ENCODE measurements at regions not wholly inside any gene's neighbourhood (a gene's known extent, or its start where the extent isn't known, plus 50 kb on each side); places are given as distances from the start of the nearest gene placed in this dataset.

DNA sequence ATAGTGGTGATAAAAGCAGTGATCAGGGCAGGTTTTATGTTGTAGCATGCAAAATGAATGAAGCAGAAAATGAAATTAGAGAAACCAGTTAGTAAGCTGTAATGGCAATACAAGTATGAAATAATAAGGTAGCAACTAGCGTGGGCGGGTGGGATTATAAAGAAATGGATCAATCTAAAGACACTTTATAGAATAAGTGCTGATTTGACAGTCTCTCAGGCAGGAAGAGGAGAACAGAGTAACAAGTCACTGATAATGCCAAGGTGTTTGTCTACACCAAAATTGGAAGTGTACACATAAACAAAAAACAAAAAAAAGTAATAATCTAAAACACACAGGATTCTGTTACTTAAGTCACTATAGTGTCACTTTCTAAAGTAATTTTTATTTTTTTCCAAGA is 51.0 kb upstream of the PCBP1 start:
- no peak for DNase-seq (ENCODE audit: low spot score)

DNA sequence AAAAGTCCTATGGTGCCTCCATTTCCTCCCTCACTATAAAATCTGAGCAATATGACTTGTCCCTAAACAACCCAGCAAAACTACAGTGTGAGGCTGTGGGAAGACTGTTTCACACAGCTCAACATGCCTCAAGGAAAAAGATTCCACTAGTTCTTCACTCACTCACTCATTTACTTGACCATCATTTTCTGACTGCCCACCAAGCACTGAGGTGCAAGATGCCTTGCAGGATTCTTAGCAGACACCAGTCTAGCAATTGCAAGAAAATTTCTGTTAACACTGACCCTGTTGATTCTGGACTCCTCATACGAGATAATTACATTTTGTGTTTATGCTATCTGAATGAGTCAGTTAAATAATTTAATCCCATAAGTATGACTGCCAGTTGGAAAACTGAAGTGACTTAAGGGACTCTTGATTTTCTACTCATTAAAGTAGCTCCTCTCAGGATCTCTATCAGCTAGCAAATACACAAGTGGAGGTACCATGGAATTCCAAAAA is 51.9 kb upstream of the PCBP1 start:
- no peak for DNase-seq (ENCODE audit: low spot score)

DNA sequence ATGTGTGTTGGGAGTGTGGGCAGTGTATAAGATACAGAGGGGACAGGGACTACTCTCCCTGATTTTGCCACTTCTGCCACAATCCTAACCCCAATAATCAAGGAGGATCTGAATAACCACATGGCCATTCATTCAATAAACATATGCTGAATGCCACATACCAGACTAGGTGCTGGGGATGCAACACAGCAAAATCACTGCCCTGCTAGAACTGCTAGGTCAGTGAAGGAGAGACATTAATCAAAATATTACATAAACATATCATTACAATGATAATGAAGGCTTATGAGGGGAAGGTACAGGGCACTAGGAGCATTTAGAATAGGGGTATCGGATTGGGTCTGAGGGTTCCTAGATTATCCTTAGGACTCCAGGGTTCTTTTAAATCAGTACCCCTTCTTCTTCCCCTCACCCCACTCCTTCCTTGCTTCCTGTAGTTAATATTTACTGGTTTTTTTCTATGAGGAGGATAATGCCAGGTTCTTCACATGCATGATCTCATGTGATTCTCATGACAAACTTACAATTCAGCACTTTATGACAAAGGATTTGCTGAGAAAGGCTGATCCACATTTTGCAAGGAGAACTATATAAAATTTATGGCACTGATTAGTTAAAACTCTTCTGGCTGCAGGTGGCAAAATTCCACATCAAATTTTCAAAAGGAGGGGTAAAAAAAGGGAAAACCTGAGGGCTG is 56.4 kb upstream of the PCBP1 start:
- DNase-seq (ENCODE audit: low spot score): no peak

DNA sequence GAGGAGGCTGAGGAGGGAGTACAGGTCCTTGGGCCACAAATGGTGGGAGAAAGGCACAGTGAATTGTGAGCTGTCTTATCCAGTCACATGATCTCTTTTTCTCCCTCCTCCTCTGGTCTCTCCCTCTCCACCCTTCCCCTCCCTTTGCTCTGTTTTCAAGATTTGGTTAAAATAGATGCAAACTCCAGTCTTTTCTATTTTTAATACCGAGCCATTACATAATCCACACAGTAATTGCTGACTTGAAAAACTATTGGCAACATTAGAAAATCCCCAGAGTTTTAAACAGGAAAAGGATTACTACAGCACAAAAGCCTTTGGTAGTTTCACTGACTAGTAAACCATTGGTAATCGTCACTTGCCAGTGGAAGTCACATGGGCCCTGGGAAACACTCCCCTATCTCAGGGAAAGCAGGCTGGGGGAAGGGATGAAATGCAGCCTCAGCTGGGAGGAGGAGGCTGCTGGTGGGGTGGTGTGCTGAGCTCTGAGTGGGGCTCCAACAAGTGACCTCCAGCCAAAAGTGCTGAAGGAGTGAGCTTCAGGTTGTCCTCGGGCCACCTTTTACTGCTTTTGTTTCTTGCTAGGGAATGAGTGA is 57.4 kb upstream of the PCBP1 start:
- DNase-seq (ENCODE audit: low spot score): peak; percentile 87

DNA sequence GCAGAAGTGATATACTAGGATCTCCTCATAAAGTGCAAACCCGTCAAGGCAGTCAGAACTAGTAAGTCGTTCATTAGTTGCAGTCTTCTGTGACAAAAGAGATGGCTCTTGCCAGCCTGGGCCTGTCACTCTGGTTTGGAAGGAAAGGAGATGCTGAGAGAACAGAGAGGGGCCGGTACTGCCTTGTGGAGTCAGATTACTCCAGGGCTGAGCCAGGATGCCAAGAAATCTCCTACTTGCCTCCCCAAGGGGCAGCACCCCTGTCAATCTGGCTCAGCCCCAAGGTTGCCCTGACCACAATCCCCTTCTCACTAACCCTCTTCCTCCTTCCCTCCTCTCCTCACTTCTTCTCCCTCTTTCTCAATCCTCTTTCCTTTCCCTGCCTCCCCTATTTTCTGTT is 62.9 kb upstream of the ASPRV1 start:
- DNase-seq (ENCODE audit: low spot score): no peak

DNA sequence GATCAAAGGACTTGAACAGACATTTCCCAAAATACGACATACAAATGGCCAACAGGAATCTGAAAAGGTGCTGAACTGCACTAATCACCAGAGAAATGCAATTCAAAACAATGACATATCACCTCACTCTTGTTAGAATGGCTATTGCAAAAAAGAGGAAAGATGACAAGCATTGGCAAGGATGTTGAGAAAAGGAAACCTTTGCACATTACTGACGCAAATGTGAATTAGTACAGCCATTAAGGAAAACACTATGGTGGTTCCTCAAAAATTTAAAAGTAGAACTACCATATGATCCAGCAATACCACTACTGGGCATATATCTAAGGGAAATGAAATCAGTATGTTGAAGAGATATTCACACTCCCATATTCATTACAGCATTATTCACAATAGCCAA is 57.7 kb upstream of the ASPRV1 start:
- no peak for DNase-seq (ENCODE audit: low spot score)

DNA sequence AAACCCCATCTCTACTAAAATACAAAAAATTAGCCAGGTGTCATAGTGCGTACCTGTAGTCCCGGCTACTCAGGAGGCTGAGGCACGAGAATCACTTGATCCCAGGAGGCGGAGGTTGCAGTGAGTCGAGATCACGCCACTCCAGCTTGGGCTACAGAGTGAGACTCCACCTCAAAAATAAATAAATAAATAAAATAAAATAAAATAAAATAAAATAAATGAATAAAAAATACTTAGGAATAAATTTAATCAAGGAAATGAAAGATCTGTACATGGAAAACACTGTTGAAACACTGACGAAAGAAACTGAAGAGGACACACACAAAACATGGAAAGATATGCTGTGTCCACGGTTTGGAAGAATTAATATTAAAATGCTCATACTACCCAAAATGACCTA is 56.5 kb upstream of the ASPRV1 start:
- DNase-seq (ENCODE audit: low spot score): no peak

DNA sequence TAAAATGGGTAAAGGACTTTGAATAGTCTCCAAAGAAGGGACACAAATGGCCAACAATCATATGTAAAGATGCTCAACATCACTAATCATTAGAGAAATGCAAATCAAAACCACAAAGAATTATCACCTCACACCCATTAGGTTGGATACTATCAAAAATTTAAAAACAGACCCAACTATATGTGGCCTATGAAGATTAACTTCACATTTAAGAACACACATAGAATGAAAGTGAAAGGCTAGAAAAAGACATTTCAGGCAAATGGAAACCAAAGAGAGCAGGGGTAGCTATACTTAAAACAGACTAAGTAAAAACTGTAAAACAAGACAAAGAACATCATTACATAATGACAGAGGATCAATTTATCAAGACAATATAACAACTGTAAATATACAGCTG is 53.5 kb upstream of the ASPRV1 start:
- no peak for DNase-seq (ENCODE audit: low spot score)

DNA sequence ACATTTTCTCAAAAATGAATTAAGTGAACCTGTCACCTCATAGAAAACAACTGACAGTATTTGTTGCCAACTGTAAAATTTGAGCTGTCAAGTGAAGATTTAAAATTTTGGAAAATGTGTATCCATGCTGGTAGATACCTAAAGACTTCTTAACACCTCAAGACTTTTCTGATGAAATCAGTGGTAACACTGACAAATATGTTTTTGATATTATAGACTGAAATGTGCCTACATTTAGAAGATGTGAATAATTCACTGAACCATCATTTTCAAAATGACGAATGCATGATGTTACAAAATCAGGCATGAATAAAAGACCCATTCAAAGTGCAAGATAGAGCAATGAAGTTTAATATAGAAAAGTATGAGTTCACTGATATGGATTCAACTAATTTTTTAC is 51.5 kb upstream of the ASPRV1 start:
- no peak for DNase-seq (ENCODE audit: low spot score)

DNA sequence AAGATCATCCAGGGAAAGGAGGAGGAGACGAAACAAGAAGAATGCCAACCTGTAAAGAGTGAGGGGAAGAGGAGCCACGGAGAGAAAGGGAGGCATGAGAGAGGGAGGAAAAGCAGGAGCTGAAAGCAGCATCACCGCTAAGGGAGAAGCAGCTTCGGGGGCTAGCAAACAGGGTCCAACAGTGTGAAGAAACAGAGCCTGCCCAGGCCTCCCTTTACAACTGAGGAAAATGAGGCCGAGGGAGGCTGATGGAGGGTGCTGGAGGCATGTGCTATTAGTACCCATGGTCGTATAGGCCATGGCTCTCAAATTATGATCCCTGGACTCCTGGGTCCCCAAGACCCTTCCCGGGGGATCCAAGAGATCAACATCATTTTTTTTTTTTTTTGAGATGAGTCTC is 50.4 kb upstream of the ASPRV1 start:
- DNase-seq (ENCODE audit: low spot score): no peak

DNA sequence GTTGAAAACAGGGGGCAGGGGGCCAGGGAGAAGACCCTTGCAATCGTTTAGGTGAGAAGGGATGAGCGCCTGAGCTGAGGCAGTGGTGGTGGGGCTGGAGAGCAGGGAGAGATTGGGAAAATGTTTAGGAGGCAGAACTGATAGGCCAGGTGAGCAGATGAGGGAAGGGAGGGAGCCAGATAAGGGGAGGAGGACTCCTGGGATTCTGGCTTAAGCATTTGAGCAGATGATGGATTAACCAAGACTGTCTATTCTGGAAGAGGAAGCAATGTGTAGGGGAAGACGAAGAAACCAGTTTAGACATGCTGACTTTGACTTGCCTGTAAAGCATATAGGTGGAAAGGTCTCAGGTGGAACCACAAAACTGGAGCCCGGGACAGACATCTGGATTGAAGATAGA is 49.9 kb upstream of the ASPRV1 start:
- DNase-seq (ENCODE audit: low spot score): no peak
